ENCODE measurements at regions not wholly inside any gene's neighbourhood (a gene's known extent, or its start where the extent isn't known, plus 50 kb on each side); places are given as distances from the start of the nearest gene placed in this dataset.
A peak's percentile ranks its signal among the peaks of the same experiment; 100 is the strongest.
"Not testable (repeated sequence)": the region's sequence is repeated elsewhere in the genome, so short reads cannot be mapped to it uniquely, and the experiment has no call there.

DNA sequence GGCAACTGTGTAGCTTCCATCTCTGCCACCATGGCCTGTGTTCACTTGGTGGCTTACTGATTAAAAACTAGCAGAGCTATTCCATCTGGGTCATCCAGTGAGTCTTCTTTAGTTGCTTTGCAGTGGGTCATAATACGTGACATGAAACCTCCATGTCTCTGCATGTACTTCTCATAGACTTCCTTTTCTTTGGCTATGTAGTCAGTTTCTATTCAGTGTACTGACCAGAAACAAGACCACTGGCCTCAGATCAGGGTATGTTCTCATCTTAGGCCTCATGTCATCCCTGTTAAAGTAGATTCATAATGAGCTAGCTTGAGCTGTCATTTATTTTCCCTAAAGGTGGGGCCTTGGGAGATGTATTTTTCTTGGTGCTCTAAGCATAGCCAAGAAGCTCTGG lies 195.2 kb downstream of the CCNG2 start:
- in situ Hi-C loops (cut with HindIII; ENCODE audit: low pct_ligation_motif_present, low pct_unique_long_range_greater_than_20kb, low sequenced_read_pairs), result no loop called here
- DNase-seq, result no peak

DNA sequence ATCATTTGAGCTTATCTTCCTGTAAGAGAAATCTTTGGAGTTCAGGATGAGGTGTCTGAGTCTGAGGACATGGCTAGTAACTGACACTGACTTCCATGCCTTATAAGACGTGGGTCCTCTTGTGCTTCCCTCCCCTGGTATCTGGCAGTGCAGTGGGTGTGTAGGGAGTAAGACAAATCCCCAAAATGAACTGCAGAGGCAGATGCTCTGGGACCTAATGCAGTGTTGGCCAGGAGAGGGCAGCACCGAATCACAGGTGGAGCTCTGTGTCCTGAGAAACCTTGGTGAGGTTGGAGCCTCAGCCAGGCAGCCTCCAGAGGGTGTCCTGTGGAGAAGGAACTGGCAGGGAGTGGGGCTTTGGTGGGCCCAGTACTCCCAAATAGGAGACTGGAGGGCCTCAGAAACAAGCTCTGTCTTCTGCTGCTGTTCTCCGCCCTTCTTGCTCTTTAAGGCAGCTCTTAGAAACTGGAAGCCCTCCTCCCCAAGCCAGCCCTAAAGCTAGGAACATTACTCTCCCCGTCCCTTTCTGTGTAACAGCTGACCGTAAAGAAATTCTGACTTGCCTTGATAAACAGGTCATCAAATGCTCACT lies 196.8 kb downstream of the CCNG2 start:
- in situ Hi-C loops (cut with HindIII; ENCODE audit: low pct_ligation_motif_present, low pct_unique_long_range_greater_than_20kb, low sequenced_read_pairs); DNase-seq: not testable (repeated sequence)

DNA sequence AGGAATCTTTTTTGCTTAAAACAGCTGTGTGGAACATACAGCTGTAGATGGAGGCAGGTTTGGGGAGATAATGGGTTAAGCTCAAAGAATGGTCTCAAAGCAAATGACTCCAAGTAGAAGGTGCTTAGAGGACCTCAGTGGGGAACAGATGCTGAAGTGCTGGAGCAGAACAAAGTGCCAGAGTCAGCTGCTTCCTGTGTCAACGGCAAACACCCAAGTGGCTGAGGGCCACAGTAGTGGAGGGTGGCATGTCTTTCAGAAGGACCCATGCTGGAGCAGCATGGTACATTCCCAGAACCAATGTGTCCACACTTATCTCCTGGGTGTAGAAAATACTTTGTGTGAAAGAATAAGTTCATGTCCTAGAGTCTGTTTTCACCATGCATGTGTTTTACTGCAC lies 197.5 kb downstream of the CCNG2 start:
- in situ Hi-C loops (cut with HindIII; ENCODE audit: low pct_ligation_motif_present, low pct_unique_long_range_greater_than_20kb, low sequenced_read_pairs), result no loop called here
- no peak for DNase-seq

DNA sequence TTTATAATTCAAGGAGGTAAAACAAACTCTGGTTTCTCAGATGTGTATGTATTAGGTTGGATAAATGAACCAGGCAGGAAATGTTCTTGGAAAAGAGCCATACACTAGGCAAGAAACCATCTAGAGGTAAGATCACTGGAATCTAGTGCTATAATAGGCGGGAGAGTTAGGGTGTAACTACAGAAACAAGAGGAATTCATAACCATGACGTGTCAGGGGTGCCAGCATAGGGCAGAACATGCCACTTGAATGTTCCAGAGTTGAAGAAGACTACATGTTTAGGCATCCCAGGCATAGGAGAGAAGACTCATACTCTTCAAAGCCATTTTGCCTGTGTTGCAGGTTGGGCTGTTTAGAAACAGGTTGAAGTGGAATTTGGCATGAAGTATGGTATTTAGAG lies 198.7 kb downstream of the CCNG2 start:
- DNase-seq, result no peak
- in situ Hi-C loops (cut with HindIII; ENCODE audit: low pct_ligation_motif_present, low pct_unique_long_range_greater_than_20kb, low sequenced_read_pairs), result no loop called here

DNA sequence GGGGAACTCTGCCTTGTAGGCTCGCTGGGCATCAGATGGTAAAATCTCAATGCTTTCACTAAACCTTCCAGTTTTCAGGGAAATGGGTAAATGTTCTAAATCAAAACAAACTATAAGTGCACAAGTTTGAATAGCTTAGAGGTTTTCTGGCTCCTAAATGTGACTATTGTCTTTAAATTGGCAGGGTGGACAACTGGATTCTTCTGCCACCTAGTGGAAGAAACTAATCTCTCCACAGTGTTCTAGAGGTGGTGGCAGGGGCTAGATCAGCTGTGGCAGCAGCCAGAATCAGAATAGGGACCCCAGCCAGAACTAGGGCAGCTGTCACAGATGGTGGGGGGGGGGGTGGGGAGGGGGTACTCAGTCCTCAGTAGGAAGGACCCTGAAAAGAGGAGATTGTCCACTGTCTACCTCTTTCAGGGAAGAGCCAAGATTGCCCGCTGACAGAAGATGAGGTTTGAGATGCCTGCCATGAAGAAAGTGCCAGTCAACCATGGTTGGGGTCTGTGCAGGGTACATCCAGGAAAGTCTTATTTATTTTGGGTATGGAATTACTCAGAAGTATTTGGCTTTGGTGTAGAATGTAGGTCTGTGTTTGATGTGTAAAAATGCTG lies 201.4 kb downstream of the CCNG2 start:
- in situ Hi-C loops (cut with HindIII; ENCODE audit: low pct_ligation_motif_present, low pct_unique_long_range_greater_than_20kb, low sequenced_read_pairs), result no loop called here
- peak; percentile 35 for DNase-seq

DNA sequence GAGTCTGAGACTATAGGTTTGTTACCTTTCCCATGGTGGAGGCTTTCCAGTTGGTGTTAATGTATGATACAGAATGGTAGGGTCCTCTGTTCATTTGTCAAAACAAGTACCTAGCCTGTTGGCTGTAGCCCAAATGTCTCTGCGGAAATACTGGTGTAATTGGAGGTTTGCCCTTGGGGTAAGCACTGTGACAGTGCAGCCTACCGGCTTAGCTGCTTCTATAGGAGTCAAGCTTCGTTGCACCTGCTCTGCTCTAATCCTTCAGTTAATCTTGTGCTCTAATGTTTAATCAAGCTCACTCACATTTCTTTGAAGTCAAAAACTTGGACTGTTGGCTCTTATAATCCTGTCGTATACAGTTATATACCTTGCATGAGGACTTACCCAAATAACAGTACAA lies 203.4 kb downstream of the CCNG2 start:
- DNase-seq, result no peak
- in situ Hi-C loops (cut with HindIII; ENCODE audit: low pct_ligation_motif_present, low pct_unique_long_range_greater_than_20kb, low sequenced_read_pairs), result no loop called here

DNA sequence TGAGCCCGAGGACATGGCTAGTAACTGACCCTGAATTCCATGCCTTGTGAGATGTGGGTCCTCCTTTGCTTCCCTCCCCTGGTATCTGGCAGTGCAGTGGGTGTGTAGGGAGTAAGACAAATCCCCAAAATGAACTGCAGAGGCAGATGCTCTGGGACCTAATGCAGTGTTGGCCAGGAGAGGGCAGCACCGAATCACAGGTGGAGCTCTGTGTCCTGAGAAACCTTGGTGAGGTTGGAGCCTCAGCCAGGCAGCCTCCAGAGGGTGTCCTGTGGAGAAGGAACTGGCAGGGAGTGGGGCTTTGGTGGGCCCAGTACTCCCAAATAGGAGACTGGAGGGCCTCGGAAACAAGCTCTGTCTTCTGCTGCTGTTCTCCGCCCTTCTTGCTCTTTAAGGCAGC lies 209.9 kb downstream of the CCNG2 start:
- in situ Hi-C loops (cut with HindIII; ENCODE audit: low pct_ligation_motif_present, low pct_unique_long_range_greater_than_20kb, low sequenced_read_pairs); DNase-seq: not testable (repeated sequence)

DNA sequence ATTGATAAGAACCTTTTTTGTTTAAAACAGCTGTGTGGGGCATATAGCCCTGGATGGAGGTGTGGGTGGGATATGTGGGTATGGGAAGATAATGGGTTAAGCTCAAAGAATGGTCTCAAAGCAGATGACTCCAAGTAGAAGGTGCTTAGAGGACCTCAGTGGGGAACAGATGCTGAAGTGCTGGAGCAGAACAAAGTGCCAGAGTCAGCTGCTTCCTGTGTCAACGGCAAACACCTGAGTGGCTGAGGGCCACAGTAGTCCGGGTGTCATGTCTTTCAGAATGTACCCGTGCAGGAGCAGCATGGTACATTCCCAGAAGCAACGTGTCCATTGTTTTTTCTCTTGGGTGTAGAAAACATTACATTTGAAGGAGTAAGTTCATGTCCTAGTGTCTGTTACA lies 210.6 kb downstream of the CCNG2 start:
- in situ Hi-C loops (cut with HindIII; ENCODE audit: low pct_ligation_motif_present, low pct_unique_long_range_greater_than_20kb, low sequenced_read_pairs), result no loop called here

DNA sequence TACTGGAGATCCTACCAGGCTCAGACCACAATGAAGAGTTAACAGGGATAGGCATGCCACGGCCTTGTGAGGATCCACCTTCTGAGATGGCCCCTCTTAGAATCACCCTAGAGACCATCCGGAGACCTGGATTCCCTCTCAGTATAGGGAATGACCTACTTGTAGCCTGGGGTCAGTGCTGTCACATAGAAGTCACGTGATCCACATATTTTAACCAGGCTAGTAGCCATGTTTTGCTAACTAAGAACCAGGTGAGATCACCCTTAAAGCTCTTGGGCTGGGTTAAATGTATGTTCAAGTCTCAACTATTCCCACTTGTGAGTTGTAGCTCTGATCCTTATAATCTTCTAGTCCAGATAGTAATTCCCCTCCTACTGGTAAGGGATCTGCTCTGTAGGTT lies 215.4 kb downstream of the CCNG2 start:
- DNase-seq, result no peak
- in situ Hi-C loops (cut with HindIII; ENCODE audit: low pct_ligation_motif_present, low pct_unique_long_range_greater_than_20kb, low sequenced_read_pairs), result no loop called here

More for the DNA sequence above, 210.6 kb downstream of the CCNG2 start:
- DNase-seq, result no peak

DNA sequence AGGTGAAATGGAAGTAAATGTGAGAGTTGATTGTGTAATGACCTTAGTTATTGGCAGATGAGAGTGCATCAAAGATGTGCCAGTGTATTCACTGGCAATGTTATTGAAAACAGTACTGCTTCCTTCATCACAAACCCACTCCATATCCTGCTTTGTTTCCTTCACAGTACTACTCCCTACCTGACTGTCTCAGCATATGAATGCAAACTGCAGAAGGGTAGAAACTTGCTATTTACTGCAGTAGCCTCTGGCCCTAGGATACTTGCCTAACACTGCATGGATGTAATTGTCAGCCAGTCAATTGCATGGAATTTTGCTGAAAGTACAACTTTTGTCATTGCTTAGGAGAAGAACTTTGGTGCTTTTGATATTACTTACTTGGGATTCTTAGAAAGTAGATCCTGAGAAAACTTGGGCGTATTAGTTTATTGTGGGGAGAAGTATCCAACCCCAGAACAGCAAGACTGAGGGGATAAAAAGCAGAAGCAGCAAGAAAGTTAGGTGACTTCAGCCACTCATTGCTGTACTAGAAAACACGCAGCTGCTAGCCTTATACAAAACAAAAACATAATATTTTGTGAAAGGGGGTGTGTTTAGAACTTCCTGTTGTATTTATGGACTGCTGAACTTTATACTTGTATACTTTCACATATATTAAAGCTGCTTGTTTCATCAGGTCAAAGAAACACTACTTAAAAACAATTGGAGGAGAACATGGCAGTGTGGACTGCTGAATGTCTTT lies 219.0 kb downstream of the CCNG2 start:
- in situ Hi-C loops (cut with HindIII; ENCODE audit: low pct_ligation_motif_present, low pct_unique_long_range_greater_than_20kb, low sequenced_read_pairs), result no loop called here
- DNase-seq, result no peak

DNA sequence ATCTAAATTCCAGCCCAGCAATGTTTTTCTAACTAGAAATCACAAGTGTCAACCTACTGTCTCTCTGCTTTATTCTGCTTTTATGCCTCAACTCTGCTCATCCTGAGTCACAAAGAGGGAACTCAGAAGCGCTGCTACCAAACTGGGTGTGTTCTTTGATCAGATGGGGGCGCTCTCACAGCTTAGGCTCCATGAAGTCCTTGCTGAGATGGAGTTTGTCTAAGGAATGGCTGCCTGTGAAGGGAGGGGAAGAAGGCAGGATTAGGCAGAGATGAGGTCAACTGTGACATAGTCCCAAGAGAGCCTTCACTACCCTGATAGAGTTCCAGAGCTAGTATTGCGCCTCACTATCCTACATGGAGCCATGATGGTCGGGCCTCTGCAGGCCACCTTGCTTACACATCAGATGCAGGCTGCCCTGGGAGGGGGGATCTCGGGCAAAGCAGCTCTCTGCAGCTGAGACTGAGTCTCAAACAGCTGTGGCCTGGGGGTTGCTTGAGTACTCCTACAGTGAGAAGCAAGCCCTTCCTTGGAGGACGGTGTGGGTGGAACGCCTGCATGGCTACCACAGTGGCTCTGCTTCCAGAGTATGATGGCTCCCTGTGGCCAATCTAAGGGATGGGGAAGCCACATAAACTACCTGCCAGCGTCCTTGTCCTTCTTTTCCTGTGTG lies 219.9 kb downstream of the CCNG2 start:
- no peak for DNase-seq
- in situ Hi-C loops (cut with HindIII; ENCODE audit: low pct_ligation_motif_present, low pct_unique_long_range_greater_than_20kb, low sequenced_read_pairs), result no loop called here

DNA sequence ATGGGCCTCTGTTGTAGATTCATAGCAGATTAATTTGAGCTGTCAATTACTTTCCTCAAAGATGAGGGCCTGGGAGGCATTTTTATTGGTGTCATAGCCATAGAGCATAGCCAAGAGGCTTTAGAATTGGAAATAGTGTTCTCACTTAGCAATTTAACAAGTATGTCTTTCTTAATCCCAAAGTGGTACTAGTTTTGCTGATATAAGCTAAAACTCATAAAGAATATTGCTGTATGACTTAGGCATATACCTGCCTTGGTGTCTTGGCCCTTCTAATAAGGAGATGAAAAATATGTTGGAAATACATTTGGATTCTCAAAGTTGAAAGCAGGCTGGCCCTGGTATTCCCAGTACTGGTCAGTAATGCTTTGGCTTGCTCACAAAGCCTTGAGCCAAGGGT lies 221.5 kb upstream of the CXCL13 start:
- DNase-seq, result no peak
- in situ Hi-C loops (cut with HindIII; ENCODE audit: low pct_ligation_motif_present, low pct_unique_long_range_greater_than_20kb, low sequenced_read_pairs), result no loop called here

DNA sequence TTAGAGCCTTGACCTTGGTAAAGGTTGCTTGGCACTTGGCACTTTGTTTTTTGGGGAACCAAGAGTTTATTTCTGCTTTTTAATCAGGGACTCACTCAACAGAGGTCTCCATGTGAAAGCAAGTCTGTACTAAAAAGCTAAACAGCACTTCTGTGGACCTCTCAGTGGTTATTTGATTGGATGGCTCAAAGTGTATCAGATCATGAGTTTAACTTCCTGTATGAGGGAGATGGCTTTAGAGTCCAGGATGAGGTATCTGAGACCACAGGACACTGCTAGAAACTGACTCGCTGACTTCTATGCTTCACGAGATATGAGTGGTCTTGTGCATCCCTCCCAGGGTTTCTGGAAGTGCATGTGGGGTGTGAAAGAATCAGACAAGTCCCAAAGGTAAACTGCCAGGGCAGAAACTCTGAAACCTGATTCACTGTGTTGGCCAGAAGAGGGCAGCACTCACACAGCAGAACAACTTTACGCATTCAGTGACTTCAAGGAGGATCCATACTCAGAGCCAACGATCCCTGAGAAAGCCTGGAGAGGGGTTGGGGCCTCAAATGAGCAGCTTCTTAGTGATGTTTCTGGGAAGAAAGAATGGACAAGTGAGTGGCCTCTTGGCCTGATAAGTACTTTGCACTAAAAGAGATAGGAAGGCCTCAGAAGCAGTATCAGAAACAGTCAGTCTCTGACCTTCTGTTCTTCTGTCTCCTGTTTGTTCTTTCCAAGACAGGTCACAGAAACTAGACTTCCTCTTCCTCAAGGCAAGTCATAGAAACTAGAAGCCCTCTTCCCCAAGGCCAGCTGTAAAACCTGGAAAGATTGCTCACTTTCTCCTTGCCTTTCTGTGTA lies 220.3 kb upstream of the CXCL13 start:
- peak; percentile 49 for DNase-seq
- in situ Hi-C loops (cut with HindIII; ENCODE audit: low pct_ligation_motif_present, low pct_unique_long_range_greater_than_20kb, low sequenced_read_pairs), result no loop called here

DNA sequence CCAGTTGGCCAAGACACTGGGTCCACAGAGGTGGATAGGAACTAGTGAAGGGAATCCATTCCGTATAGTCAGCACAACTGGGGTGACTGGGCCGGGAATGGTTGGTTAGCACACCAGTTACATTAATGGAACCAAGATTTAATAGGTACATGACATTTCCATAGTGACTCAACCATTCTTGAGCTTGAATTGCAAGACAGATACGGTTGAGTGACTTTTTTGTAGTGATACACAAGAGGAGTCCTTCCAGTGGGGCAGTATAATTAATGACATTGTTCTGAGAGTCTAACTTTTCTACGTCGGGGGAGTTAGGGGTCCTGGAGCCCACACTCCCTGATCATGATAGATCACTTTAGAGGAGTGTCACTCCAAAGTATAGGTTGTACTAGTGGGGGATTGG lies 211.6 kb upstream of the CXCL13 start:
- DNase-seq, result no peak
- in situ Hi-C loops (cut with HindIII; ENCODE audit: low pct_ligation_motif_present, low pct_unique_long_range_greater_than_20kb, low sequenced_read_pairs), result no loop called here

DNA sequence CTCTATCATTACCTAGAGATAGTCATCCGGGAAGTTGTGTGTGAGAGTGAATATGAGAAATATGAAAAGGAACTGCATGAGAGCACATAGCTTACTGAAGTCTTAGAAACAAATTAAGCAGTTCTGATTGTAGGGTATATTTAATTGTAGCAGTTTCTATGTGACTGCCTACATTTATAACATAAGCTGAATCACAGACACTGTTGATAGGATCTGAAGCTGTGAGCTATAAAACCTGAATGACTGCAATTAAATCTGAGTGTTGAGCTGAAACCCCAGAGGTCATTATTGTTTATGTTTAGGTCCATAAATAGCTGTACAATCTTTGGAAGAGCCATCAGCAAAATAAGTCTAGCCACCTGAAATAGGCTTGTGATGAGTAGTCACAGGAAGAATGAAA lies 210.1 kb upstream of the CXCL13 start:
- no peak for DNase-seq
- in situ Hi-C loops (cut with HindIII; ENCODE audit: low pct_ligation_motif_present, low pct_unique_long_range_greater_than_20kb, low sequenced_read_pairs), result no loop called here

DNA sequence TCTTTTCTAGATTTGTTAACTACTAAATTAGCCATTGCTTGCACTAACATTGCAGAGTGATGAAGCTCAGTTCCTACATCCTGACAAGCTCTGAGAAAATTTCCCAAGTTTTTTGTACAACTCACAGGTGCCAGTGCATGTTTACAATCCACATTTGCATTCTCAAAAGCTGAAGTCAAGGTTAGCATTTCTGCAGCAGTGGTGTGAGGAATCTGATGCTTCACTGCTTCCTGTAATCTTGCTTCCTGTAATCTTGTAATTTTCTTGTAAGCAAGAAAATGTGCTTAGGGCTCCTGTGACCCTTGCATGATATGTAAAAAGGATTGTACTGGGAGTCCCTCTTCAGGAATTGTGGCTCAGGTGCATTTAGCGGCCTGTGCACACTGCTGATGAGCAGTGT lies 207.4 kb upstream of the CXCL13 start:
- no peak for DNase-seq
- in situ Hi-C loops (cut with HindIII; ENCODE audit: low pct_ligation_motif_present, low pct_unique_long_range_greater_than_20kb, low sequenced_read_pairs), result no loop called here

DNA sequence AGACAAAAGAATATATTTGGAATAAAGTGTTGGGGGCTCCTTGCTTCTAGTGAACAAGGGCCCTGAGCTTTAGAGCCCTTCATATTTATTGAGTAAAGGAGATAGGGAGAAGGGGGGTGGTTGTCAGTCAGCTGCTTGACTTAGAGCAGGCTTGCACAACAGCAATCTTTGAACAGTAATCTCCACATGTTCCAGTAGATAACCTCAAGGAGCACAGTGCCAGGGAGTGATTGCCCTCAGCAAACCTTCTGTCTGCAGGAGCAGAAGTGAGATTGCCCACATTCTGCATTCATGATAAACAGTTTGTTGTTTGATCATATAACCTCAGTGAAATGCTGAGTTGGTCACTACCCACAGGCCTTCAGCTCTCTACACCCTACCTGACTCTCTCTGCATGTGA lies 205.8 kb upstream of the CXCL13 start:
- in situ Hi-C loops (cut with HindIII; ENCODE audit: low pct_ligation_motif_present, low pct_unique_long_range_greater_than_20kb, low sequenced_read_pairs), result no loop called here

DNA sequence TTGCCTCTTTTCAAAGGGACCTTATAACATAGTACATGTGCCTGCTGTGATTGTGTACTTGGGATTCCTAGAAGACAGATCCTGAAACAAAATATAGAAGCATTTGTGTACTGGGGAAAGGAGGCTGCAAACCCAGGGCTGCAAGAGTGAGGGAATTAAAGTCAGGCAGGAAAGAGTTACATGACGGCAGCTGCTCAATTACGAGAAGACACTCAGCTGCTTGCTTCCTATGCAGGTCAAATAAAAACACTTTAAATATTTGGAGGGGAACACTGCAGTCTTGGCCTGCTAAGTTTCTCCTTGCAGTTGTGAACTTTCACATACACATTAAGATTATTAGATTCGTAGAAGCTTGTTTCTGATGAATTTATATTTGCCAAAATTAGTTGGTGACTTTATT lies 191.9 kb upstream of the CXCL13 start:
- no peak for DNase-seq

More for the DNA sequence above, 205.8 kb upstream of the CXCL13 start:
- DNase-seq, result no peak

DNA sequence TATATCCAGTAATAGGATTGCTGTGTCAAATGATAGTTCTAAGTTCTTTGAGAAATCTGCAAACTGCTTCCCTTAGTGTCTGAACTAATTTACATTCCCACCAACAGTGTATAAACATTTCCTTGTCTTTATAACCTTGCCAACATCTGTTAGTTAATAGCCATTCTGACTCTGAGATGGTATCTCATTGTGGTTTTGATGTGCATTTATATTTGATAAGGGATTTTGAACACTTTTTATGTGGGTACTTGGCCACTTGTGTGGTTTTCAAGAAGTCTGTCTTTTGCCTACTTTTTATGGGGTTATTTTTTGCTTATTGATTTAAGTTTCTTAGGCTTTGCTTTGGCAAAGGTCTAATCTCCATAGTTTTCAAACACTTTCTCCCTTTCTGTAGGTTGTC lies 189.9 kb upstream of the CXCL13 start:
- in situ Hi-C loops (cut with HindIII; ENCODE audit: low pct_ligation_motif_present, low pct_unique_long_range_greater_than_20kb, low sequenced_read_pairs), result no loop called here
- no peak for DNase-seq

More for the DNA sequence above, 191.9 kb upstream of the CXCL13 start:
- in situ Hi-C loops (cut with HindIII; ENCODE audit: low pct_ligation_motif_present, low pct_unique_long_range_greater_than_20kb, low sequenced_read_pairs), result no loop called here
